HEK293 (cell line): ENCODE measurements at regions not wholly inside any gene's neighbourhood (a gene's known extent, or its start where the extent isn't known, plus 50 kb on each side); places are given as distances from the start of the nearest gene placed in this dataset.

ENCODE experiments used
- CTCF ChIP-seq: fragments of 450-650 bp; formaldehyde crosslinking; IDR thresholded peaks from 2 replicates; pipeline ENCODE4 v1.5.1; 2016; ENCODE audit warnings: missing biosample characterization, missing genetic modification characterization
- REPIN1 ChIP-seq: fragments of 450-650 bp; formaldehyde crosslinking; IDR thresholded peaks from 2 replicates; pipeline ENCODE4 v1.5.1; 2017; ENCODE audit warnings: missing biosample characterization, missing genetic modification characterization, low read depth
- REST ChIP-seq: fragments of 450-650 bp; formaldehyde crosslinking; IDR thresholded peaks from 2 replicates; pipeline ENCODE4 v1.5.1; 2016; ENCODE audit warnings: missing biosample characterization, missing genetic modification characterization
- SETDB1 ChIP-seq: IDR thresholded peaks from one replicate; pipeline ENCODE4 v1.6.1; 2017; ENCODE audit warnings: mild to moderate bottlenecking, low read length, moderate library complexity, mixed read lengths; ENCODE audit not compliant: insufficient read length
- ZBTB1 ChIP-seq: fragments of 450-650 bp; formaldehyde crosslinking; IDR thresholded peaks from 2 replicates; pipeline ENCODE4 v1.5.1; 2016; ENCODE audit warnings: missing biosample characterization, missing genetic modification characterization
- ZBTB10 ChIP-seq: fragments of 450-650 bp; formaldehyde crosslinking; IDR thresholded peaks from 2 replicates; pipeline ENCODE4 v1.5.1; 2016; ENCODE audit warnings: missing biosample characterization, missing genetic modification characterization
- ZBTB20 ChIP-seq: fragments of 450-650 bp; formaldehyde crosslinking; IDR thresholded peaks from 2 replicates; pipeline ENCODE4 v1.5.1; 2016; ENCODE audit warnings: missing biosample characterization, missing genetic modification characterization
- ZBTB21 ChIP-seq: fragments of 450-650 bp; formaldehyde crosslinking; IDR thresholded peaks from 2 replicates; pipeline ENCODE4 v1.5.1; 2017; ENCODE audit warnings: missing biosample characterization, missing genetic modification characterization
- ZNF324 ChIP-seq: fragments of 450-650 bp; formaldehyde crosslinking; IDR thresholded peaks from 2 replicates; pipeline ENCODE4 v1.5.1; 2016; ENCODE audit warnings: missing biosample characterization, missing genetic modification characterization
- ZNF433 ChIP-seq: fragments of 450-650 bp; formaldehyde crosslinking; IDR thresholded peaks from 2 replicates; pipeline ENCODE4 v1.5.1; 2016; ENCODE audit warnings: missing biosample characterization, missing genetic modification characterization, low read depth
- ZNF558 ChIP-seq: fragments of 450-650 bp; formaldehyde crosslinking; IDR thresholded peaks from 2 replicates; pipeline ENCODE4 v1.5.1; 2016; ENCODE audit warnings: missing biosample characterization, missing genetic modification characterization
- ZNF580 ChIP-seq: fragments of 450-650 bp; formaldehyde crosslinking; IDR thresholded peaks from 2 replicates; pipeline ENCODE4 v1.5.1; 2016; ENCODE audit warnings: missing biosample characterization, missing genetic modification characterization
- ZNF785 ChIP-seq: fragments of 450-650 bp; formaldehyde crosslinking; IDR thresholded peaks from 2 replicates; pipeline ENCODE4 v1.5.1; 2016; ENCODE audit warnings: missing biosample characterization, missing genetic modification characterization
- ZSCAN5A ChIP-seq: fragments of 450-650 bp; formaldehyde crosslinking; IDR thresholded peaks from 2 replicates; pipeline ENCODE4 v1.5.1; 2016; ENCODE audit warnings: missing biosample characterization, missing genetic modification characterization

- TF ChIP-seq SETDB1 (no peak), ZBTB10 (no peak), CTCF (tag by site-specific recombination) (no peak), ZBTB21 (tag by site-specific recombination) (no peak), ZBTB20 (tag by site-specific recombination) (no peak), ZNF558 (no peak), ZBTB1 (no peak), ZSCAN5A (no peak), ZNF433 (tag by site-specific recombination) (no peak), REST (no peak), ZNF580 (tag by site-specific recombination) (no peak), ZNF324 (tag by site-specific recombination) (no peak), REPIN1 (no peak), ZNF785 (no peak)
Observed at GRCh38 chr6:155993240-155993639, 537.6 kb upstream of the NOX3 start.
